ENCODE measurements at regions not wholly inside any gene's neighbourhood (a gene's known extent, or its start where the extent isn't known, plus 50 kb on each side); places are given as distances from the start of the nearest gene placed in this dataset.
"Not testable (repeated sequence)": the region's sequence is repeated elsewhere in the genome, so short reads cannot be mapped to it uniquely, and the experiment has no call there.

- Histone ChIP-seq H3K27me3 (ENCODE audit: insufficient read depth, low read length) (no peaks in the 10 kb centered on the region), H3K9me3 (ENCODE audit: low read length) (no peaks in the 10 kb centered on the region), H3K4me3 (ENCODE audit: low read length) (no peak overlapping the region), H3K4me1 (ENCODE audit: insufficient read depth, low read length) (peaks cover 4% of the 10 kb centered on the region), H3K36me3 (ENCODE audit: insufficient read depth, low read length) (no peaks in the 10 kb centered on the region), H2AFZ (ENCODE audit: low read depth, low read length) (no peak overlapping the region)
These were observed 651.1 kb downstream of the ANKRD50 start for GRCh38 chr4:124061413-124061812.

DNA sequence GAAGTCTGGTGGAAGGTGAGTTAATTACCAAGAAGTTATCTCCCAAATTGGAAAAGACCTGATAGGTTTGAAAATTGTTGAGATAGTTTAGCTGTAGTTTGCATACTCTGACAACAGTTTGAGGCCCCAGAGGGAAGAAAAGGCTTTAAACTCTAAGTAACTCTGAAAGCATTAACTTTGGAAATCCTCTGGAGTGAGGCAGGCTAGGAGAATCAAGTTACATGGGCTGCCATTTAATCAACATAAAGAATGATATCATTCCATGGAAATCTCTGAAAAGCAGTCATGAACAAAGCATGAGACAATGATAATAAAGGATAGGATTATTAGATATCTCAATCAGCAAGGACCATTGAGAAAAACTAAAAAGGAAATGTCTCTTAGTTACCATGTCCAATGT lies 647.1 kb downstream of the ANKRD50 start:
- H3K4me1 ChIP-seq (ENCODE audit: insufficient read depth, low read length) = peaks cover 4% of the 10 kb centered on the region
- no peaks in the 10 kb centered on the region for H3K36me3 ChIP-seq (ENCODE audit: insufficient read depth, low read length)
- no peak overlapping the region for H3K4me3 ChIP-seq (ENCODE audit: low read length)
- no peaks in the 10 kb centered on the region for H3K9me3 ChIP-seq (ENCODE audit: low read length)
- no peaks in the 10 kb centered on the region for H3K27me3 ChIP-seq (ENCODE audit: insufficient read depth, low read length)
- peak overlapping the region; percentile 40 for H2AFZ ChIP-seq (ENCODE audit: low read depth, low read length)

- Histone ChIP-seq H3K4me3 (ENCODE audit: low read length) (no peak overlapping the region), H2AFZ (ENCODE audit: low read depth, low read length) (no peak overlapping the region), H3K4me1 (ENCODE audit: insufficient read depth, low read length) (peaks cover 4% of the 10 kb centered on the region), H3K36me3 (ENCODE audit: insufficient read depth, low read length) (no peaks in the 10 kb centered on the region), H3K27me3 (ENCODE audit: insufficient read depth, low read length) (no peaks in the 10 kb centered on the region), H3K9me3 (ENCODE audit: low read length) (no peaks in the 10 kb centered on the region)
These were observed 646.6 kb downstream of the ANKRD50 start for GRCh38 chr4:124065936-124066335.

DNA sequence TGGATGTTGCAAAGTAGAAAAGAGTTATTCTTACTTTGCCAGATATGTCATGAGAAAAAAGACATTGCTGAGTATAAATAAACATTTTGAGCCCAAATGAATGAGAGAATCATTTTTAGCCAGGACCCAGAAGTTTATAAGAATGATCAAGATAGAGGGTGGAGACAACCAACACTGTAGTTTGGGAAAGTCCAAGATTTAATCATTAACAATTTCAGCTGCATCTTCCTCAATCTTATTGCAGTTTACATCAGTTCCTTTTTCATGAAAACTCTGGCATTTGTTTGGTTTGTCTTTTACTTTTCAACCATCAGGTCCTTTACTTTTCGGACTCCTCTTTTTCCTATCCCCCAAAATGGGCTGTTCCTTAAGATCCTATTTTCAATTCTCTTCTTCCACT lies 645.9 kb downstream of the ANKRD50 start:
- H3K4me1 ChIP-seq (ENCODE audit: insufficient read depth, low read length) = peaks cover 4% of the 10 kb centered on the region
- no peaks in the 10 kb centered on the region for H3K27me3 ChIP-seq (ENCODE audit: insufficient read depth, low read length)
- no peak overlapping the region for H2AFZ ChIP-seq (ENCODE audit: low read depth, low read length)
- no peaks in the 10 kb centered on the region for H3K36me3 ChIP-seq (ENCODE audit: insufficient read depth, low read length)
- H3K9me3 ChIP-seq (ENCODE audit: low read length) = no peaks in the 10 kb centered on the region
- H3K4me3 ChIP-seq (ENCODE audit: low read length) = no peak overlapping the region

- H3K36me3 ChIP-seq (ENCODE audit: insufficient read depth, low read length) = no peaks in the 10 kb centered on the region
- H3K27me3 ChIP-seq (ENCODE audit: insufficient read depth, low read length) = no peaks in the 10 kb centered on the region
- H3K4me1 ChIP-seq (ENCODE audit: insufficient read depth, low read length) = peaks cover 4% of the 10 kb centered on the region
- no peak overlapping the region for H3K4me3 ChIP-seq (ENCODE audit: low read length)
- peaks cover 3% of the 10 kb centered on the region for H3K9me3 ChIP-seq (ENCODE audit: low read length)
- H2AFZ ChIP-seq (ENCODE audit: low read depth, low read length) = no peak overlapping the region
These were observed 645.5 kb downstream of the ANKRD50 start for GRCh38 chr4:124067046-124067445.

DNA sequence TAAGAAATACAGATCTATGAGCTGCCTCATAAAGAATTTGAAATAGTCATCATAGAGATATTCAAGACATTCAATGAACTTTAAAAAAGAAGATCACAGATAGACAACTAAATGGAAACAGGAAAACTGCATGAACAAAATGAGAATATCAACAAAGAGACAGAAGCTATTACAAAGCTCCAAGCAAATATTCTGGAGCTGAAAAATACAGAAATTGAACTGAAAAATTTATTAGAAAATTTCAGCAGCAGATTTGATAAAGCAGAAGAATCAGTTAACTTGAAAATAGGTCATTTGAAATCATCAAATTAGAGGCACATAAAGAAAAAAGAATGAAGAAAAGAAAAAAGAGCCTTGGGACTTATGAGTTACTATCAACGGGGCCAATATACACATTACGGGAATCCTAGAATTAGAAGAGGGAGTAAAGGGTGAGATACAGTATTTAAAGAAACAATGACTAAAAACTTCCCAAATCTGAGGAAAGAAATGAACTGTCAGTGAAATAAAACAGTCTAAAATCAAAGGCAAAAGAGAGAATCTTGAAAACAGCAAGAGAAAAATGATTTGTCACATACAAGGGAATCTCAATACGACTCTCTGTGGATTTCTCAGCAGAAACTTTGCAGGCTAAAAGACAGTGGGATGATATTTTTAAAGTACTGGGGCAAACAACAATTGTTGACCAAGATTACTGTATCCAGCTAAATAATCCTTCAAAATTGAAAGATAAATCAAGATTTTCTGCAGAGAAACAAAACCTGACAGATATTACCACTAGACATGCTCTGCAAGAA lies 641.6 kb downstream of the ANKRD50 start:
- no peaks in the 10 kb centered on the region for H3K4me1 ChIP-seq (ENCODE audit: insufficient read depth, low read length)
- peaks cover 5% of the 10 kb centered on the region for H3K9me3 ChIP-seq (ENCODE audit: low read length)
- H2AFZ ChIP-seq (ENCODE audit: low read depth, low read length) = no peak overlapping the region
- H3K36me3 ChIP-seq (ENCODE audit: insufficient read depth, low read length) = no peaks in the 10 kb centered on the region
- H3K4me3 ChIP-seq (ENCODE audit: low read length) = no peak overlapping the region
- no peaks in the 10 kb centered on the region for H3K27me3 ChIP-seq (ENCODE audit: insufficient read depth, low read length)

DNA sequence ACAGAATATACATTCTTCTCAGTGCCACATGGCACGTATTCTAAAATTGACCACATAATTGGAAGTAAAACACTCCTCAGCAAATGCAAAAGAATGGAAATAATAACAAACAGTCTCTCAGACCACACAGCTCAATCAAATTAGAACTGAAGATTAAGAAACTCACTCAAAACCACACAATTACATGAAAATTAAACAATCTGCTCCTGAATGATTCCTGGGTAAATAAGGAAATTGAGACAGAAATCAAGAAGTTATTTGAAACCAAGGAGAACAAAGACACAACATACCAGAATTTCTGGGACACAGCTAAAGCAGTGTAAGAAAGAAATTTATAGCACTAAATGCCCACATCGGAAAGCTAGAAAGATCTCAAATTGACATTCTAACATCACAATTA lies 637.3 kb downstream of the ANKRD50 start:
- not testable (repeated sequence) for H3K4me3 ChIP-seq (ENCODE audit: low read length); H3K9me3 ChIP-seq (ENCODE audit: low read length); H3K4me1 ChIP-seq (ENCODE audit: insufficient read depth, low read length); H2AFZ ChIP-seq (ENCODE audit: low read depth, low read length); H3K36me3 ChIP-seq (ENCODE audit: insufficient read depth, low read length); H3K27me3 ChIP-seq (ENCODE audit: insufficient read depth, low read length)

DNA sequence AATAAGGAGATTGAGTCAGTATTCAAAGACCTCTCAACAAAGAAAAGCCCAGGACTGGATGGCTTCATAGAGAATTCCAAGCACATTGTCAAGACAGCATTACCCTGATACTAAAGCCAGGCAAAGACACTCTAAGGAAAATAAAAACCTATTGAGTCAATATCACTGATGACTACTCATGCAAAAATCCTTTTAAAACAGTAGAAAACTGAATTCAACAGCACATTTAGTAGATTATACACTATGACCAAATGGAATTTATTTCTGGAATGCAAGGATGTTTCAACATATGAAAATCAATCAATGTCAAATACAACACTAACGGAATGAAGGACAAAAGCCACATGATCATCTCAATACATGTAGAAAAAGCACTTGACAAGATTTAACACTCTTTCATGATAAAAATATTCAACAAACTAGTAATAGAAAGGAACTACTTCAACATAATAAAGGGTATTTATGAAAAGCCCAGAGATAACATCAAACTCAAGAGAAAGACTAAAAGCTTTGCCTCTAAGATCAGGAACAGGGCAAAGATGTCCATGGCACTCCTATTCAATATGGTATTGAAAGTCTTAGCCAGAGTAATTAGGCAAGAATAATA lies 633.3 kb downstream of the ANKRD50 start:
- Histone ChIP-seq H2AFZ (ENCODE audit: low read depth, low read length) (no peak overlapping the region), H3K4me1 (ENCODE audit: insufficient read depth, low read length) (no peaks in the 10 kb centered on the region), H3K27me3 (ENCODE audit: insufficient read depth, low read length) (no peaks in the 10 kb centered on the region), H3K4me3 (ENCODE audit: low read length) (no peak overlapping the region), H3K36me3 (ENCODE audit: insufficient read depth, low read length) (no peaks in the 10 kb centered on the region), H3K9me3 (ENCODE audit: low read length) (no peaks in the 10 kb centered on the region)

GRCh38 chr4:124083711-124084110 lies 628.8 kb downstream of the ANKRD50 start:
- Histone ChIP-seq H3K9me3 (ENCODE audit: low read length) (no peaks in the 10 kb centered on the region), H3K27me3 (ENCODE audit: insufficient read depth, low read length) (no peaks in the 10 kb centered on the region), H3K4me1 (ENCODE audit: insufficient read depth, low read length) (no peaks in the 10 kb centered on the region), H2AFZ (ENCODE audit: low read depth, low read length) (no peak overlapping the region), H3K4me3 (ENCODE audit: low read length) (no peak overlapping the region), H3K36me3 (ENCODE audit: insufficient read depth, low read length) (no peaks in the 10 kb centered on the region)

DNA sequence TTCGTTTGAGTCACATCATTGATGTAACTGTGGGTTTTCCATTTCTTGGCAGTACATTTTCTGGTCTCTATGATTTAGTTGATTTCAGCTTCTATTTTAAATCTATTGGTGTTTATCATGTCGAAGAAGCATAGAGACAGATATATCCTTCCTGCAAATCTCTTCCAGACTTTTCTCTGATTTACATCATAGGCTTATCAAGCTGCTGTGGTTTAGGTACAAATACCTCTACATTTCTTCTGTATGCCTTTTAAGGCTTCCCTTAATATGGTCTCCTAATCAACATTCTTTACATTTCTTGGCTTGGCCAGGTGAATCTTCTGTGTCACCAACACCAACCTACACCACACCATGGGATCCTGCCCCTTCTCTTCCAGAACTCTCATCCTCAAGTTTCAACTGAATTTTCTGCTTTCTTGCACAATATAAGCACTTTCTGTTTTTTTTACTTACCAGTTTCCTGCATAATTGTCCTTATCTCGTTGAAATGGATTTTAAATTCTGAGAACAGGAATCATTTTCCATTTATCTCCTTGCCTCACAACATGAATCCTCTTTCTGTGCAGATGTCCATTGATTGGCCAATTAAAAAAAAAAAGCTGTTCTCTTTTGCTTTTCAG lies 626.9 kb downstream of the ANKRD50 start:
- H3K9me3 ChIP-seq (ENCODE audit: low read length) = no peaks in the 10 kb centered on the region
- H3K27me3 ChIP-seq (ENCODE audit: insufficient read depth, low read length) = no peaks in the 10 kb centered on the region
- no peak overlapping the region for H2AFZ ChIP-seq (ENCODE audit: low read depth, low read length)
- no peaks in the 10 kb centered on the region for H3K4me1 ChIP-seq (ENCODE audit: insufficient read depth, low read length)
- H3K36me3 ChIP-seq (ENCODE audit: insufficient read depth, low read length) = no peaks in the 10 kb centered on the region
- H3K4me3 ChIP-seq (ENCODE audit: low read length) = no peak overlapping the region

GRCh38 chr4:124090021-124090420 lies 622.5 kb downstream of the ANKRD50 start:
- H3K27me3 ChIP-seq (ENCODE audit: insufficient read depth, low read length) = no peaks in the 10 kb centered on the region
- H3K4me1 ChIP-seq (ENCODE audit: insufficient read depth, low read length) = no peaks in the 10 kb centered on the region
- no peak overlapping the region for H3K4me3 ChIP-seq (ENCODE audit: low read length)
- peaks cover 2% of the 10 kb centered on the region for H3K9me3 ChIP-seq (ENCODE audit: low read length)
- H2AFZ ChIP-seq (ENCODE audit: low read depth, low read length) = no peak overlapping the region
- H3K36me3 ChIP-seq (ENCODE audit: insufficient read depth, low read length) = no peaks in the 10 kb centered on the region

GRCh38 chr4:124092101-124092500 lies 620.4 kb downstream of the ANKRD50 start:
- H3K27me3 ChIP-seq (ENCODE audit: insufficient read depth, low read length) = no peaks in the 10 kb centered on the region
- peaks cover 2% of the 10 kb centered on the region for H3K9me3 ChIP-seq (ENCODE audit: low read length)
- no peak overlapping the region for H3K4me3 ChIP-seq (ENCODE audit: low read length)
- H3K4me1 ChIP-seq (ENCODE audit: insufficient read depth, low read length) = no peaks in the 10 kb centered on the region
- no peak overlapping the region for H2AFZ ChIP-seq (ENCODE audit: low read depth, low read length)
- H3K36me3 ChIP-seq (ENCODE audit: insufficient read depth, low read length) = no peaks in the 10 kb centered on the region

DNA sequence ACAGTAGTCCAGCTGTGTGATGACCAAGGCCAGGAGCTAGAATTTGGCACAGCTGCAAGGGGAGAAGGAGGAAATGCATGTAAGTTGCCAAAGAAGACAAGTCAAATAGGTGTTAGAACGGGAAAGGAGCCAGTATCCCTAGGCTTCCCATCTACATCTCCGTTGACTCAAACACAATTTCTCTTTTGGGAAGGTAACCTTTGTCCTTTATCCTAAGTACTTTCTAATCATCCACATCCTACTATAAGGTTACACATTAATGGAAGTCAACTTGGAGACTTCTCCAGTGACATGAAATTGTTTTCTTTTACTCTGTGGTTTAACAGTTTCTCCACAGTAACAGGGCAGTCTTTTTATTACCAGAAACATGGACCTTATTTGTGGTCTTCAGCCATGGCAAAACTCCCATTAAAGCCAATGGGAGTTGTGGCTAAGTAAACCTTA lies 620.0 kb downstream of the ANKRD50 start:
- peaks cover 2% of the 10 kb centered on the region for H3K9me3 ChIP-seq (ENCODE audit: low read length)
- no peak overlapping the region for H3K4me3 ChIP-seq (ENCODE audit: low read length)
- no peak overlapping the region for H2AFZ ChIP-seq (ENCODE audit: low read depth, low read length)
- no peaks in the 10 kb centered on the region for H3K27me3 ChIP-seq (ENCODE audit: insufficient read depth, low read length)
- H3K4me1 ChIP-seq (ENCODE audit: insufficient read depth, low read length) = no peaks in the 10 kb centered on the region
- H3K36me3 ChIP-seq (ENCODE audit: insufficient read depth, low read length) = no peaks in the 10 kb centered on the region

All from neuron (in vitro differentiated cells).